ENCODE measurements at regions not wholly inside any gene's neighbourhood (a gene's known extent, or its start where the extent isn't known, plus 50 kb on each side); places are given as distances from the start of the nearest gene placed in this dataset.

DNA sequence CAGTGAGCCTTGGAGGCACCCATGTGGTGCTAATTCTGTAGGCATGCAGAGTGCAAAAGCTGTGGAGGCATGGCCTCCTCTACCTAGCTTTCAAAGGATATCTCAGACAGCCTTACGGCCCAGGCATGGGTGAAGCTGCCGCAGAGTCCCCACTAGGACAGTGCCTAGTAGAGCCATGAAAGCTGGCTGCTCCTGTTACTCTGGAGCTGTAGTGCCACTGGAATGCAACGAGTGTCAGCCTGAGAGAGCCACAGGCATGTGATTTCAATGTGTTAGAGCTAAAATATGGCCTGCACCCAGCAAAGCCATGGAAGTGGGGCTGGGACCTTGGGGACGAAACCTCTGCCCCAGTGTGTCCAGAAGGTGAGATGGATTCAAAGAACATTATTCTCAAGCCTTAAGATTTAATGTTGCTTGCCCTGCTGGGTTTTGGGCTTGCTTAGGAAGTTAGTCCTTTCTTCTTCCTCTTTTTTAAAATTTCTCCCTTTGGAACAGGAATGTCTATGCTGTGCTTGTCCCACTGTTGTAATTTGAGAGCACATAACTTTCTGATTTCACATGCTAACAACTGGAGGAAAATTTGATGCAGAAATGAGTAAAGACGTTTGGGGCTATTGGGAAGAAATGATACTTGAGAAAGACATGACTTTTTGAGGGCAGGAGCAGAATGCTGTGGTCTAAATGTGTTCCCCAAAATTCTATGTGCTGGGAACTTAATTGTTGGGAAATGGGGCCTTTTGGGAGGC is 298.4 kb downstream of the PSAT1 start:
- TF ChIP-seq, protein P1, sequence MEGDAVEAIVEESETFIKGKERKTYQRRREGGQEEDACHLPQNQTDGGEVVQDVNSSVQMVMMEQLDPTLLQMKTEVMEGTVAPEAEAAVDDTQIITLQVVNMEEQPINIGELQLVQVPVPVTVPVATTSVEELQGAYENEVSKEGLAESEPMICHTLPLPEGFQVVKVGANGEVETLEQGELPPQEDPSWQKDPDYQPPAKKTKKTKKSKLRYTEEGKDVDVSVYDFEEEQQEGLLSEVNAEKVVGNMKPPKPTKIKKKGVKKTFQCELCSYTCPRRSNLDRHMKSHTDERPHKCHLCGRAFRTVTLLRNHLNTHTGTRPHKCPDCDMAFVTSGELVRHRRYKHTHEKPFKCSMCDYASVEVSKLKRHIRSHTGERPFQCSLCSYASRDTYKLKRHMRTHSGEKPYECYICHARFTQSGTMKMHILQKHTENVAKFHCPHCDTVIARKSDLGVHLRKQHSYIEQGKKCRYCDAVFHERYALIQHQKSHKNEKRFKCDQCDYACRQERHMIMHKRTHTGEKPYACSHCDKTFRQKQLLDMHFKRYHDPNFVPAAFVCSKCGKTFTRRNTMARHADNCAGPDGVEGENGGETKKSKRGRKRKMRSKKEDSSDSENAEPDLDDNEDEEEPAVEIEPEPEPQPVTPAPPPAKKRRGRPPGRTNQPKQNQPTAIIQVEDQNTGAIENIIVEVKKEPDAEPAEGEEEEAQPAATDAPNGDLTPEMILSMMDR (IDR thresholded peaks at IDR 0.05; ENCODE audit: insufficient read depth, low read depth, low read length), result no peak
- TF ChIP-seq EZH2 (IDR thresholded peaks at IDR 0.05; ENCODE audit: insufficient read depth, low read length), result no peak

All from astrocyte (in vitro differentiated cells and primary cell).